K562 (cell line): ENCODE measurements at regions not wholly inside any gene's neighbourhood (a gene's known extent, or its start where the extent isn't known, plus 50 kb on each side); places are given as distances from the start of the nearest gene placed in this dataset.

Source experiments
- ATAC-seq: fragments of 200-7000 bp; cut with Tn5 transposase; 3 replicates; pipeline ENCODE4 v1.9.1; 2020; ENCODE audit warnings: moderate library complexity
- BruUV-seq: library from RNA; stranded (reverse); fragments of 400-500 nt; replicated peaks from 2 replicates; lab custom pipeline; 2021; lab: Mats Ljungman, UMichigan
- CTCF ChIA-PET: fragments of 300-600 bp; formaldehyde crosslinking; extraction: SDS; loops from one replicate; lab custom pipeline; 2021; ENCODE audit warnings: low intra/inter-chr PET ratio; lab: Yijun Ruan, JAX
- POLR2A ChIA-PET: fragments of 300-600, 350-650 bp; sonication (Branson Sonifier 250); formaldehyde crosslinking; extraction: SDS; loops from one replicate; lab custom pipeline; 2021; ENCODE audit warnings: antibody characterized with exemption, inconsistent platforms; lab: Yijun Ruan, JAX
- DNase-seq, 4 experiments: peaks; one replicate each; pipeline versions ENCODE4 v3.0.0 to v3.0.0-alpha.2; 2011 to 2018; ENCODE audit warnings: low spot score in 3 of 4, mixed read lengths in 3 of 4; ENCODE audit errors: extremely low read depth in 1 of 4
- FAIRE-seq: peaks from 2 replicates; lab custom pipeline; 2011; peaks lifted over from hg19 to GRCh38; lab: Jason Lieb, UNC
- H2AFZ ChIP-seq: 2 replicates; pipeline ENCODE4 v1.6.0; 2011; ENCODE audit warnings: low read depth, low read length, control low read depth, inconsistent platforms
- H3K27ac ChIP-seq: fragments of 200-600 bp; 3 replicates; pipeline ENCODE4 v1.8.0; 2011; ENCODE audit warnings: low read depth, mild to moderate bottlenecking, control low read depth, inconsistent platforms, low read length, moderate library complexity, mixed read lengths; ENCODE audit errors: extremely low read depth
- H3K27me3 ChIP-seq, 2 experiments: fragments of 300-600 bp in 1 of 2; 2 replicates in 1 of 2; 3 replicates in 1 of 2; pipeline versions ENCODE4 v1.6.0 to v1.8.0; 2011; ENCODE audit warnings: inconsistent platforms in 2 of 2, low read length in 2 of 2, mild to moderate bottlenecking in 1 of 2, mixed read lengths in 1 of 2, moderate library complexity in 1 of 2; ENCODE audit not compliant: control insufficient read depth in 2 of 2, insufficient read depth in 2 of 2
- H3K36me3 ChIP-seq: fragments of 300-600 bp; 3 replicates; pipeline ENCODE4 v1.8.0; 2011; ENCODE audit warnings: mild to moderate bottlenecking, low read length, inconsistent platforms; ENCODE audit not compliant: control insufficient read depth, insufficient read depth
- H3K4me1 ChIP-seq, 2 experiments: fragments of 200-600 bp in 1 of 2; replicated peaks in 1 of 2; 2 replicates in 1 of 2; 3 replicates in 1 of 2; pipeline versions ENCODE4 v1.5.1 to v1.8.0; 2011; ENCODE audit warnings: inconsistent platforms in 2 of 2, low read length in 2 of 2, mild to moderate bottlenecking in 1 of 2, mixed read lengths in 1 of 2, moderate library complexity in 1 of 2; ENCODE audit not compliant: control insufficient read depth in 2 of 2, insufficient read depth in 2 of 2
- H3K4me2 ChIP-seq: 2 replicates; pipeline ENCODE4 v1.6.1; 2011; ENCODE audit warnings: low read length, control low read depth, inconsistent platforms, mixed read lengths; ENCODE audit not compliant: insufficient read depth
- H3K4me3 ChIP-seq: fragments of 200-600 bp; sonication (generic), shearing (Covaris generic); 2 replicates; pipeline ENCODE4 v1.5.1; 2016; ENCODE audit warnings: control low read depth, inconsistent platforms
- H3K79me2 ChIP-seq: fragments of 200-600 bp; 3 replicates; pipeline ENCODE4 v1.8.0; 2011; ENCODE audit warnings: low read length, inconsistent platforms; ENCODE audit not compliant: control insufficient read depth, insufficient read depth
- H3K9ac ChIP-seq, 2 experiments: 2 replicates each; pipeline versions ENCODE4 v1.6.0 to v1.6.1; 2011; ENCODE audit warnings: low read depth in 2 of 2, low read length in 2 of 2, control low read depth in 1 of 2, inconsistent platforms in 1 of 2, mild to moderate bottlenecking in 1 of 2, mixed read lengths in 1 of 2; ENCODE audit not compliant: insufficient read depth in 1 of 2
- H3K9me1 ChIP-seq: one replicate; pipeline ENCODE4 v1.6.0; 2011; ENCODE audit warnings: inconsistent platforms, mild to moderate bottlenecking, low read length, moderate library complexity; ENCODE audit not compliant: control insufficient read depth, insufficient read depth
- H3K9me3 ChIP-seq: replicated peaks from 2 replicates; pipeline ENCODE4 v1.5.1; 2011; ENCODE audit warnings: low read depth, low read length, inconsistent platforms; ENCODE audit not compliant: control insufficient read depth, insufficient read depth
- H4K20me1 ChIP-seq: replicated peaks from 2 replicates; pipeline ENCODE4 v1.6.1; 2011; ENCODE audit warnings: low read length, inconsistent platforms, mixed read lengths; ENCODE audit not compliant: control insufficient read depth, insufficient read depth
- ARID2 ChIP-seq: fragments of 450-650 bp; IDR thresholded peaks from 2 replicates; pipeline ENCODE4 v1.6.1; 2017; ENCODE audit warnings: antibody characterized with exemption, mild to moderate bottlenecking
- BCL6 ChIP-seq: fragments of 250-450 bp; sonication (Bioruptor Pico); IDR thresholded peaks from 2 replicates; pipeline ENCODE4 v1.4.0; 2020
- CTBP1 ChIP-seq: fragments of 450-650 bp; IDR thresholded peaks from 2 replicates; pipeline ENCODE4 v1.6.1; 2016; ENCODE audit warnings: borderline replicate concordance
- CXXC5 ChIP-seq: fragments of 250-450 bp; sonication (Bioruptor Pico); IDR thresholded peaks from 2 replicates; pipeline ENCODE4 v1.8.0; 2022; ENCODE audit warnings: inconsistent platforms, mild to moderate bottlenecking, moderate library complexity
- FOXJ2 ChIP-seq: fragments of 200-800 bp; sonication (Bioruptor generic); IDR thresholded peaks from 2 replicates; pipeline ENCODE4 v1.6.1; 2016; ENCODE audit warnings: missing genetic modification characterization, missing compliant biosample characterization
- HLTF ChIP-seq: fragments of 450-650 bp; IDR thresholded peaks from 2 replicates; pipeline ENCODE4 v1.6.1; 2016
- HNRNPUL1 ChIP-seq: fragments of 200-400 bp; formaldehyde crosslinking; IDR thresholded peaks from 2 replicates; pipeline ENCODE4 v1.6.1; 2017; ENCODE audit warnings: low read length
- MAFF ChIP-seq: IDR thresholded peaks from 2 replicates; pipeline ENCODE4 v1.6.1; 2012; ENCODE audit warnings: low read length, improper control_type of control experiment
- MAFG ChIP-seq: fragments of 450-650 bp; conservative IDR thresholded peaks from 2 replicates; pipeline ENCODE4 v1.6.1; 2016; ENCODE audit warnings: missing genetic modification characterization, missing compliant biosample characterization
- POU5F1 ChIP-seq: fragments of 150-350 bp; IDR thresholded peaks from 2 replicates; pipeline ENCODE4 v1.6.1; 2014; ENCODE audit warnings: borderline replicate concordance, low read length, low read depth, mild to moderate bottlenecking; ENCODE audit not compliant: partially characterized antibody
- RAD21 ChIP-seq, 2 experiments: fragments of 250-450 bp in 1 of 2; fragments of 450-650 bp in 1 of 2; sonication (Bioruptor Pico) in 1 of 2; formaldehyde crosslinking in 1 of 2; IDR thresholded peaks in 1 of 2; conservative IDR thresholded peaks in 1 of 2; 2 replicates each; pipeline versions ENCODE4 v1.4.0 to v1.8.0; 2020 to 2022; ENCODE audit warnings: mild to moderate bottlenecking in 2 of 2, moderate library complexity in 1 of 2
- RFX1 ChIP-seq: fragments of 450-650 bp; IDR thresholded peaks from 2 replicates; pipeline ENCODE4 v1.6.1; 2016; ENCODE audit warnings: mild to moderate bottlenecking, moderate library complexity
- RREB1 ChIP-seq: fragments of 250-450 bp; sonication (Bioruptor Pico); IDR thresholded peaks from 2 replicates; pipeline ENCODE4 v1.4.0; 2020
- SPI1 ChIP-seq: IDR thresholded peaks from 2 replicates; pipeline ENCODE4 v1.6.1; 2011; ENCODE audit warnings: low read depth, low read length, control low read depth, borderline replicate concordance
- WGBS: fragments of 100-300 bp; shearing (Covaris generic); methylation state at CpG from one replicate; pipeline ENCODE4 v1.1.6; 2016; ENCODE audit warnings: low coverage, mixed read lengths; ENCODE audit not compliant: insufficient coverage; ENCODE audit errors: missing lambda C conversion rate; 5-methylcytosine and 5-hydroxymethylcytosine counted together
- in situ Hi-C: fragments of 300-500 bp; cut with MboI; formaldehyde crosslinking; loops from 4 replicates; pipeline ENCODE4 v1.15.0; 2018; ENCODE audit warnings: inconsistent platforms, mixed read lengths
- intact Hi-C: fragments of 100-400 bp; cut with micrococcal nuclease; formaldehyde crosslinking; loops from 2 replicates; pipeline ENCODE4 v1.14.2; 2022

- Histone ChIP-seq H2AFZ (no peak overlapping the region), H3K4me2 (no peak overlapping the region), H3K27ac (no peak overlapping the region), H3K9ac (no peak overlapping the region), H3K9me1 (no peaks in the 10 kb centered on the region), H3K79me2 (no peaks in the 10 kb centered on the region), H3K27me3 (no peaks in the 10 kb centered on the region), H3K36me3 (no peaks in the 10 kb centered on the region), H3K4me3 (no peak overlapping the region), H3K9me3 (no peaks in the 10 kb centered on the region; the same call in 1 of the 2 replicates), H4K20me1 (no peaks in the 10 kb centered on the region), H3K4me1 (no peaks in the 10 kb centered on the region)
- ChIA-PET CTCF (no interaction called here), POLR2A (no interaction called here)
- WGBS, result 0% methylated on average over 1 of the region's 1 CpG
- BruUV-seq, result no TSS peak
- no peak for TF ChIP-seq ARID2
- no peak for TF ChIP-seq MAFF
- TF ChIP-seq RAD21 (CRISPR knock-in tag; conservative IDR thresholded peaks at IDR 0.05 in 1 of 2, IDR thresholded peaks at IDR 0.05 in 1 of 2), result no peak
- no peak for TF ChIP-seq RFX1
- TF ChIP-seq SPI1, result no peak
- no peak for TF ChIP-seq CTBP1
- TF ChIP-seq MAFG (tag), result no peak
- no peak for TF ChIP-seq BCL6 (CRISPR knock-in tag)
- TF ChIP-seq FOXJ2 (tag), result no peak
- ATAC-seq (no peak), DNase-seq (no peak), FAIRE-seq (no peak)
- in situ Hi-C loops, result no loop called here
- intact Hi-C loops, result no loop called here
Measured at GRCh38 chr9:106403081-106403480, 459.9 kb upstream of the ZNF462 start.

GRCh38 chr9:106404137-106404536 is 458.8 kb upstream of the ZNF462 start:
- H3K79me2 ChIP-seq, result no peaks in the 10 kb centered on the region
- H3K4me1 ChIP-seq, result no peaks in the 10 kb centered on the region
- no peak overlapping the region for H3K4me3 ChIP-seq
- ChIA-PET POLR2A (no interaction called here), CTCF (no interaction called here)
- H3K27me3 ChIP-seq, result no peaks in the 10 kb centered on the region
- ATAC-seq, result no peak
- H3K9me1 ChIP-seq, result no peaks in the 10 kb centered on the region
- no peaks in the 10 kb centered on the region for H4K20me1 ChIP-seq
- no peak overlapping the region for H3K4me2 ChIP-seq
- no peak overlapping the region for H2AFZ ChIP-seq
- intact Hi-C loops (no loop called here), in situ Hi-C loops (no loop called here)
- H3K9ac ChIP-seq, result no peak overlapping the region
- no TSS peak for BruUV-seq
- FAIRE-seq, result no peak
- no peak for DNase-seq
- no peak overlapping the region for H3K27ac ChIP-seq
- no peaks in the 10 kb centered on the region; the same call in 1 of the 2 replicates for H3K9me3 ChIP-seq
- H3K36me3 ChIP-seq, result no peaks in the 10 kb centered on the region
- TF ChIP-seq HLTF, result no peak
- TF ChIP-seq POU5F1, result no peak
- no peak for TF ChIP-seq HNRNPUL1
- TF ChIP-seq RREB1 (CRISPR knock-in tag), result no peak
- no peak for TF ChIP-seq CXXC5 (CRISPR knock-in tag)
